RPMI8226 (cell line): ENCODE measurements at regions not wholly inside any gene's neighbourhood (a gene's known extent, or its start where the extent isn't known, plus 50 kb on each side); places are given as distances from the start of the nearest gene placed in this dataset.
"Not testable (repeated sequence)": the region's sequence is repeated elsewhere in the genome, so short reads cannot be mapped to it uniquely, and the experiment has no call there.

Experiments used
- DNase-seq: peaks from one replicate; pipeline ENCODE4 v3.0.0-alpha.2; 2015

DNA sequence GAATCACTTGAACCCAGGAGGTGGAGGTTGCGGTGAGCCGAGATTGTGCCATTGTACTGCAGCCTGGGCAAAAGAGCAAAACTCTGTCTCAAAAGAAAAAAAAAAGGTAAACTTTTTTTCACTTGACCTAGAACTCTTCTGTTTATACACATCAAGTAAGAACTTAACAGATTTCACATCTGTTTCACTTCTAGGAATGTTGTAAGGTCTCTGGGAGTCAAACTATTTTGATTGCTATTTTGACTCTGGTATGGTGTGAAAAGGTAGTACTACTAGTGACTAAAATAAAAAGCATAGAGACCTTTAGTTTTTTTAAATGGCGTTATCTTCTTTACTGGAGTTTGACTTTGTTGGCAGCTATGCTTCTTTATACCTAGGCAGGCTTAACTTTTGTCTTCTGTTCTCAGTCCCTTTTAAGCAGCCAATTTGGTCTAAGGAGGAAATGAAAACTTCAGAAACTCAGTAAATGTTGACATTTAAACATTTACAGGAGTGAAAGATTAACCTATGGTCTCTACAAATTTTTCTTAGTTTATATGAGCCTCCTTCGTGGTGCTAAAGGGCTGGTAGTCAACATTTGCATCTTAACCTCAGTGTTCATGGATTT lies 84.7 kb downstream of the METTL2B start:
- not testable (repeated sequence) for DNase-seq

DNA sequence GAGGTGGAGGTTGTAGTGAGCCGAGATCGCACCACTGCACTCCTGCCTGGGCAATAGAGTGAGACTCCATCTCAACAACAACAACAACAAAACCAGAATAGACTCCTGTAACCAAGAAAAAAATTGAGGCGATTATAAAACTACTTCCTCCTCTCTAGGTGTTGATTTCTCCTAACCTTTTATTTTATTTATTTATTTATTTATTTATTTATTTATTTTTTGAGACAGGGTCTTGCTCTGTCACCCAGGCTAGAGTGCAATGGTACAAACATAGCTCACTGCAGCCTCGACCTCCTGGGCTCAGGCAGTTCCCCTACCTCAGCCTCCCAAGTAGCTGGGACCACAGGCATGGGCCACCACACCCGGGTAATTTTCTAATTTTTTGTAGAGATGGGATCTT lies 86.2 kb downstream of the METTL2B start:
- not testable (repeated sequence) for DNase-seq

DNA sequence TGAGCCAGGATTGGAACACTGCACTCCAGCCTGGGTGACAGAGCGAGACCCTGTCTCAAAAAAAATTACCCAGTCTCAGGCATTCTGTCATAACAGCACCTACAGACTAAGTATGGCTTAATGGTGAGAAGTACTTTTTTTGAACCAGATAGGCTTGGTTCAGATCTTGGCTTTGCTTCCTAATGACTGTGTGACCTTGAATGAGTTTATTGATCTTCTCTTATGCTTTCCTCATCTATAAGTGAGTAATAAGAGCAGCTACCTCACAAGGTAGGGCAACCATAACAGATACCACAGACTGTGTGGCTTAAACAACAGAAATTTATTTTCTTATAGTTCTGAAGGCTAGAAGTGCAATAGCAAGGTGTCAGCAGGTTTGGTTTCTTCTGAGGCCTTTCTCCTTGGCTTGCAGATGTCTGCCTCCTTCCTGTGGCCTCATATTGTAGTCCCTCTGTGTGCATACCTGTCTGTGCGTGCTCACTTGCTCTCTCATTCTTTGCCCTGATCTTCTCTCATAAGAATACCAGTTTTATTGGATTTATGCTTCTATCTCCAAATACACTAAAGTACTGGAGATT lies 87.7 kb downstream of the METTL2B start:
- DNase-seq = not testable (repeated sequence)

DNA sequence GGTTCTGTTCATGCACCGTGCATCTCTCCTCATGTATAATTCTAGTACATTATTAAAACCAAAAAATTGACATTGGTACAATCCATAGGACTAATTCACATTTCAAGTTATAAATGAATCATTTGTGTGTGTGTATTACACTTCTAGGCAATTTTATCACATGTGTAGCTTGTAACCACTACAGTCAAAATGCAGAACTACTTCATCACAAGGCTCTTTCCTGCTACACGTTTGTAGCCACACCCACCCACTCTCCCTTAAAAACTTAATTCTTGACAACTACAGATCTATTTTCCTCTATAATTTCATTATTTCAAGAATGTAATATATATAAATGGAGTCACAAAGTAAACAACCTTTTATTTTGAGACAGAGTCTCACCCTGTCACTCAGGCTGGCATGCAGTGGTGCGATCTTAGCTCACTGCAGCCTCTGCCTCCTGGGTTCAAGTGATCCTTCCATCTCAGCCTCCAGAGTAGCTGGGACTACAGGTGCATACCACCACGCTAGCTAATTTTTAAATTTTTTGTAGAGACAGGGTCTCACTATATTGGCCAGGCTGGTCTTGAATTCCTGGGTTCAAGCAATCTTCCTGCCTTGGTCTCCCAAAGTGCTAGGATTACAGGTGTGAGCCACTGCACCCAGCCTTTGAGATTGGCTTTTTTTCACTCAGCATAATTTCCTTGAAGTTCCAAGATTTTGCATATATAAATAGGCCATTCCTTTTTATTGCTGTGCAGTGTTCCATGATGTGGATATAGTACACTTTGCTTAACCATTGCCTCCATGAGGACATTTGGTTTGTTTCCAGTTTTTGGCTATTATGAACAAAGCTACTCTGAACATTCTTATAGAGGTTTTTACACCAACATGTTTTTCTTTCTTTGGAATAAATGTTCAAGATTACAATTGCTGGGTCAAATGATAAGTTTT lies 88.7 kb downstream of the METTL2B start:
- not testable (repeated sequence) for DNase-seq

DNA sequence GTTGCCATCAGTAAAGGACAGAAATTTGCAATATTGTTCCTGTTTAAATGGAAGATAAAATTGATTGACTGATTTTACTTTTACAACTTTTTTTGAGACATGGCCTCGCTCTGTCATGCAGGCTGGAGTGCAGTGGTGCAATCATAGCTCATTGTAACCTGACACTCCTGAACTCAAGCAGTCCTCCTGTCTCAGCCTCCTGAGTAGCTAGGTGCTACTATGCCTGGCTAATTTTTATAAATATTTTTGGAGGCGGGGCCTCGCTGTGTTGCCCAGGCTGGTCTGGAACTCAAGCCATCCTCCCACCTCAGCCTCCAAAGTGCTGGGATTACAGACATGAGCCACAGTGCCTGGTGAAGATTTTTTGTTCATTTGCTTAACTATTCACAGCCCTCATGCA lies 96.8 kb upstream of the GARIN1A start:
- DNase-seq = not testable (repeated sequence)

DNA sequence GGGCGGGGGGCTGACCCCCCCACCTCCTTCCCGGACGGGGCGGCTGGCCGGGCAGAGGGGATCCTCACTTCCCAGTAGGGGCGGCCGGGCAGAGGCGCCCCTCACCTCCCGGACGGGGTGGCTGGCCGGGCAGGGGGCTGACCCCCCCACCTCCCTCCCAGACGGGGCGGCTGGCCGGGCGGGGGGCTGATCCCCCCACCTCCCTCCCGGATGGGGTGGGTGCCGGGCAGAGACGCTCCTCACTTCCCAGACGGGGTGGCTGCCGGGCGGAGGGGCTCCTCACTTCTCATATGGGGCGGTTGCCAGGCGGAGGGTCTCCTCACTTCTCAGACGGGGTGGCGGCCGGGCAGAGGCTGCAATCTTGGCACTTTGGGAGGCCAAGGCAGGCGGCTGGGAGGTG lies 95.1 kb upstream of the GARIN1A start:
- DNase-seq = not testable (repeated sequence)

DNA sequence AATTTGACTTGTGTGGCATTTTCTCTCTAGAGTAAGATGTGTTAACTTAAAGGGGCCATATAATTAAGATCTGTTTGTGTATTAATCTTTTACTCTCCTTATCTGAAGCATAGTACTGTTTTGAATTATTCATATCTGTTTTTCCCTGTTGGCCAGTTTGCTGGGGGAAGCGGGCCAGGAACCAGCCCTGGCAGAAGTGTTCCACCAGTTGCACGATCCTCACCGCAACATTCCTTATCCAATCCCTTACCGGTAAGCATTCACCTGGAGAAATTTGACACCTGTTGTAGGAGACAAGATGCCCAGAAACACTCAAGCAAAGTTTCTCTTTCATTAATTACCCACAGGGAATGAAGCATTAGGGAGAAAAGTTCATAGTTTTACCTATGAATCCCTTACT lies 92.2 kb upstream of the GARIN1A start:
- DNase-seq = not testable (repeated sequence)

DNA sequence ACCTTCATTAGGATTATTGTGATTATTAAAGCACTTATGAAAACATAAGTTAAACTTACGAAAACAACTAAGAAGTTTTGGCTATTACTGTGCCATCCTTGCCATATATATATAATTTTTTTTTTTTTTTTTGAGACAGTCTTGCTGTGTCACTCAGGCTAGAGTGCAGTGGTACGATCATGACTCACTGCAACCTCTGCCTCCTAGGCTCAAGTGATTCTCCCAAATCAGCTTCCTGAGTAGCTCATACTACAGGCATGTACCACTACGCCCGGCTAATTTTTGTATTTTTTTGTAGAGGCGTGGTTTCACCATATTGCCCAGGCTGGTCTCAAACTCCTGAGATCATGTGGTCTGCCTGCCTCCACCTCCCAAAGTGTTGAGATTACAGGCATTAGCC lies 91.0 kb upstream of the GARIN1A start:
- DNase-seq = not testable (repeated sequence)

DNA sequence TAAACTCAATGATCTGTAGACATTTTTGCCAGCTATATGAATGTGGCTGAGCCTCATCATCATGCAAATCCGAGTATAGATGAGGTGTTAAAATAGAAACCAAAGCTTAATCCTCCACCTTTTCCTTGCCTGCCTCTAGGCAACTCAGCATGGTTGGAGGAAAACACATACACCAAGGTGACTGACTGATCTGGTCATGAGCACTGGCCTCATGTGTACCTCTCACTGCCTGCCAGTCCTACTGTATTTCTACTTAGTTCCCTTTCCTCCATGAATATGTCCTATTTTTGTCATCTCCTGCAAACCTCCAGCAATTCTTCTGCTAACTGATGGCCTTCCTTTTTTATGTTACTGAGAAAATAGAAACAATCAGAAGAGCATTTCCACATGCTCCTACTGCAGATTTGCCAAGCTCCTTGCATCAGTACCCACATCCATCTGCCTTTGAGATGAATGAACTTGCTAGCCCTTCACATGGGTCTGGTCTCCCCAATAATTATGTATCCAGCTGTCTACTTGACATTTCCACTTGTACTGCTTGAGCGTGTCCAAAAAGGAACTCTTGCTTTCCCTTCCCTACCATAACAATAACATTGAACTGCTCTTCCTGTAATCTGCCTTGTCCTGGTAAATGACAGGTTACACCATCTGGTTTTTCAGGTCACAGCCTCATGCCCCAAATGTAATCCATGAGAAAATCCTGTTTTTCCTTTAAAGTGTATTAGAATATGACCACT lies 90.1 kb upstream of the GARIN1A start:
- not testable (repeated sequence) for DNase-seq

DNA sequence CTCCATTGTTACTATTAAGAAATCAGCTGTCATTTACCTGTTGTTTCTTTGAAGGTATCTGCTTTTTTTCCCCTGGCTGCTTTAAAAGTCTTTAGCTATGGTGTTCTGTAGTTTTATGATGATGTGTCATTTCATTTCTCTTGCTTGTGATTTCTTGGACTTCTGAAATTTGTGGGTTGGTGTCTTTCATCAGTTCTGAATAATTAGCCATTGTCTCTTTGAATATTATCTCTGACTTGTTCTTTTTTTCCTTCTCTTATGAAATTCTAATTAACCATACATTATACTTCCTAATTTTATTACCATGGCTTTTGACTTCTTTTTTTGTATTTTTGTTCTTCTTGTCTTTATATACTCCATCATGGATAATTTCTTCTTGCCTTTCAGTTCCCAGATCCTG lies 85.4 kb upstream of the GARIN1A start:
- not testable (repeated sequence) for DNase-seq

DNA sequence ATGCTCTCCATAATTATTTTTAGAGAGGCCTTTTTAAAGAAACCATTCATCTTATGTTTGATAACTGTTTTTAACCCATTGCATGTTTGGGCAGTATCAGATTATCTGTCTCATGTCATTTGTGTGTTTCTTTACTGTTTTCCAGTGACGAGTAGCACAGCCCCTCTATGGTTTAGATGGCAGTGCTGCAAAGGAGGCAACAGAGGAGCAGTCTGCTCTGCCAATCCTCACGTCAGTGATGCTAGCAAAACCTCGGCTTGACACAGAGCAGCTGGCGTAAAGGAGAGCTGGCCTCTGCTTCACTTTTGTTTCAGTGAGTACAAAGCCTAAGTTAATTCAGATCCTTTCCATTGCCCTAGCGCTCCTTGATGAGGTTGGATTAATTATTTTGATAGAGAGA lies 80.4 kb upstream of the GARIN1A start:
- DNase-seq = no peak

DNA sequence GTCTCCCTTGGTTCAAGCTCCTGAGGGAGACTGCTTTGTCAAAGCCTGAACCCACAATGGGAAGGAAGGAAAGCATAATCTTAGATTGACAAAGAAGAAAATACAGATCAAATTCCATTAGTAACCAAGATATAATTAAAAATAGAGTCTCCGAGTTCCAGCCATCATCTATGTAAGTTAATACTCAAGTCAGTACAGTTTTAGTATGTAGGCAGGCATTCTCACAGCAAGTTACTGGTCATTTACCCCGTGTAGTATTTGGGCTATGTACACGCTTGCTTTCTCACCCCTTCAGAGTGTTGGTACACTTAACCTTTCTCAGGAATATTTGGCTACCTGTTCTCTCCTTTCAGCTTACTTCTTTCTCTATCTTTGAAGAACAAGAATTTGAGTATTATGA lies 79.9 kb upstream of the GARIN1A start:
- DNase-seq = not testable (repeated sequence)

DNA sequence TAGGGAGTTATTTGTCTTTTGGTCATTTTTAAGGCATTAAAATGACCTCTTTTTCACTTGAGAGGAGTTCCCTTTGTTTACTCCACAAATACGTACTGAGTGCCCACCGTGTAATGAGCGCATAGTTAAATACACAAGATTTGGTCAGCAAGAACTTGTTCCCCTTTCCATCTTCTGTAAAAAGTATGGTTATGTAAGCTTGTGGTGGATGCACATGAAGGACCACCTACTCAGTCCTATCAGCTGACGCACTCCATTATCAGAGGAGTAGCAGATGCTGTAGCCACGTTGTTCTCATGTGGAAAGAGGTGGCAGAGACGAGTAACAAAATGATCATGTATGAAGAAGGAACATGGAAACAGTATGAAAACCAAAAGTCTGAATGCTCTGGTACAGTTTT lies 78.0 kb upstream of the GARIN1A start:
- DNase-seq = not testable (repeated sequence)

DNA sequence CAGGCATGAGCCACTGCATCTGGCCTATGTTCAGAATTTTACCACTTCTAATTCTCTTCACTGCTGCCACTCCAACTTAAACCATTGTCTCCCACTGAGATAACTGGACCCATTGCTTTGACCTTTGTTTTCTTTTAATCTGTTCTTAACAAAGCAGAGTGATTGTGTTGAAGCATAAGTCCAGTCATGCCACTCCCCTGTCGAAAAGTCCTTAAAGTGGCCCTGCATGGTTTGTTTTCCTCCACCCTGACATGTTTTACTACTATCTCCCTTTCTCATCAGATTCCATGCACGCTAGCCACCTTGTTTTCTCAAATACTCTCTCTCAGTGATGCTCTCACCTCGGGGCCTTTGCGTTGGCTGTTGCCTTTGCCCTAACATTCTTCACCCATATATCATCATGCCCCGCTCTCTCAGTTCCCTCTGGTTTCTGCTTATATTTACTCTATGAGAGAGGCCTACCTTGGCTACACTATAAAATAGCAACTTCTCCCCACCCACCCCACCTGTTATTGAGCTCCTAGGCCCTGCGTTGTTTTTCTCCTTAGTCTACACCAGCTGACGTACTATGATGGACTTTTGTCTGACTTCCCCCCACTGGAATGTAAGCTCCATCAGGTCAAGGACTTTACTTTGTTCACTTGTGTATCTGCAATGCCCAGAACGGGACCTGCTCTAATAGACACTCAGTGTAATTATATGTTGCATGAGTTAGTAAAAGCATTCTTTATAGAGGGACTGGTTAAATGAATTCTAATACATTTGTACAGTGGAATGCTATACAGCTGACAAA lies 75.6 kb upstream of the GARIN1A start:
- DNase-seq = not testable (repeated sequence)

DNA sequence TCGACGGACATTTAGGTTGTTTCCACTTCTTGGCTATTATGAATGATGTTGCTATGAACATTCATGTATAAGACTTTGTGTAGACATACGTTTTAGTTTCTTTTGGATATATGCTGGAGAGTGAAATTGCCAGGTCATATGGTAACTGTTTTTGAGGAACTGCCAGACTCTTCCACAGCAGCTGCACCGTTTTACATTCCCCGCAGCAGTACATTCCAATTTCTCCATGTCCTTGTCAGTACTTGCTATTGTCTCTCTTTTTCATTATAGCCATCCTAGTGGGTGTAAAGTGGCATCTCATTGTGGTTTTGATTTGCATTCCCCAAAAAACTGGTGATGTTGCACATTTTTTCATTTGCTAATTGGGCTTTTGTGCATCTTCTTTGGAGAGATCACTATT lies 73.1 kb upstream of the GARIN1A start:
- not testable (repeated sequence) for DNase-seq

DNA sequence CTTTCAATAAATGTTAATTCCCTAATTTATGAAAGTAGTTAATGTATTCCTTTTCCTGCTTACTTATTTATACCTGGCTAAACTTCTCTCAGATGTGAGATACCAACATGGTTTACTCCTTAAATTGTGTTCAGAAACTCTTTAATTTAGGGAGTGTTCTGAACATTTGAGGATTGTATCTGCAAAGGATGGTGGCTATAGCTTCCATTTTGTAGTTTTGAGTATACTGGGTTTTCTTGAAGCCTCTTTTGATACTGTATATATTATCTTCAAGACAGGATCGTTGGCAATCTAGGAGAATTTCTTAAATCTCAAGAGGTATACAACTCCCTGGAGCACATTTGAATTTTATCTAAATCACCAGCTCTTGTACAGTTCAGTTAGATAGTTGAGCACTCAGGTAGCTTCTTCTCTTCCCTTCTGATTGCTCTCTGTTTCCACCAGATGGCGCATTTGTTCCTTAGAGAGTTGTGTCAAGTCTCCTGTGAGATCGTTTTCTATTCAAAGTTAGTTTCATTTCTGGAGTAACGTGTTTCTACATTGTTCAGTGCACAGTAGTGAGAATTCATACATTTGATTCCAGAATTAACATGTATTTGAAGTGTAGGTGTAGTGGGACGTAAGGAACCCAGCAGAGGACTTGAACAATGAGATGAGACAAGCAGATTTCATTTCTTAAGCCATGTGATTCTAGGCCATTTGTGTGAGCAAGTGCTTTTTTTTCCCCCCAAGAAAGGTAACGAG lies 63.2 kb upstream of the GARIN1A start:
- peak; percentile 32 for DNase-seq

DNA sequence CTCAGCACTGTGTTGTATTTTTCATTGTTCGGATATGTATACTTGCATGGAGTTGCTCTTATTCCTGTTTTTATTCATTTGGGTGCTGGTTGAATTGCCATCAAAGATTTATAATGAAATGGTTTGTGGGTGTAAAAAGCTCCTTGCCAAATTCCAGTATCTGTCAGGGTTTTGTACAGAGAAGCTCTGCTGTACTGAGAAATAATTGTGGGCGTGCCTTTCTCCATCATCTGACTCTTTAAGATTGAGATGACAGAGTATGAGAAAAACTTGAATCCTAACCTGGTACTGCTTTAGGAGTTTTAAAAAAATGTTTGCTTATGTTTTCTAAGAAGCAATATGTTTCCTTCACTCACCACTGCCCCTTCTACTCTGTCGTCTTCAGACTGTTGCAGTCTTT lies 58.7 kb upstream of the GARIN1A start:
- DNase-seq = not testable (repeated sequence)

DNA sequence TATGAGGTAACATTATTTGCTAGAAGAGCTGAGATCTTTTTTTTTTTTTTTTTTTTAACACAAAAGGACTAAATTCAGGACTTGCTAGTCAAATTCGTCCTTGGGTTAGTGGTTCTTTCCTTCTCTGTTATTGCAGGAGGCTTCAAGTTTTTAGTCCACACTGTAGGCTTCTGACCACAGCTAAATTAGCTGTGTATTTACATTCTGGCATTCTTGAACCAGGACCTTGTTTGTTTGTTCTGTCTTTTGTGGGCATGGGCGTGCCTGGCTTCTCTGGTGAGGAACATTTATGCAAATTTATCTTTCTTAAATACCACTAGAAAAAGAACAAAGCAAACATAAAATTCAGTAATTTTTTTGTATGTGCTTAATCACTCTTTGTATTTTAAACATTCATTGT lies 57.3 kb upstream of the GARIN1A start:
- DNase-seq = not testable (repeated sequence)

DNA sequence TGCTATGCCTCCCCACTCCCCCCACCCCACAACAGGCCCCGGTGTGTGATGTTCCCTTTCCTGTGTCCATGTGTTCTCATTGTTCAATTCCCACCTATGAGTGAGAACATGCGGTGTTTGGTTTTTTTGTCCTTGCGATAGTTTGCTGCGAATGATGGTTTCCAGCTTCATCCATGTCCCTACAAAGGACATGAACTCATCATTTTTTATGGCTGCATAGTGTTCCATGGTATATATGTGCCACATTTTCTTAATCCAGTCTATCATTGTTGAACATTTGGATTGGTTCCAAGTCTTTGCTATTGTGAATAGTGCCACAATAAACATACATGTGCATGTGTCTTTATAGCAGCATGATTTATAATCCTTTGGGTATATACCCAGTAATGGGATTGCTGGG lies 55.3 kb upstream of the GARIN1A start:
- DNase-seq = not testable (repeated sequence)
